Vagina (tissue), 2 donors: ENCODE measurements at regions not wholly inside any gene's neighbourhood (a gene's known extent, or its start where the extent isn't known, plus 50 kb on each side); places are given as distances from the start of the nearest gene placed in this dataset.

ENCODE experiments used
- DNase-seq, 2 donors: peaks; one replicate each; pipeline ENCODE4 v3.0.0-alpha.2; 2017; ENCODE audit errors: extremely low spot score in 2 of 2
- H3K27ac ChIP-seq: fragments of 200-600 bp; sonication (generic); one replicate; pipeline ENCODE4 v1.5.1; 2019
- H3K27me3 ChIP-seq: fragments of 200-600 bp; sonication (generic); one replicate; pipeline ENCODE4 v1.5.1; 2019
- H3K36me3 ChIP-seq, 2 donors: fragments of 200-600 bp; sonication (generic); one replicate each; pipeline ENCODE4 v1.5.1; 2017 to 2019
- H3K4me1 ChIP-seq: fragments of 200-600 bp; sonication (generic); one replicate; pipeline ENCODE4 v1.5.1; 2019
- H3K4me3 ChIP-seq, 2 donors: fragments of 200-600 bp; sonication (generic); 1 replicate in 1 of 2; 2 replicates in 1 of 2; pipeline ENCODE4 v1.5.1; 2016 to 2019
- H3K9me3 ChIP-seq: fragments of 200-600 bp; sonication (generic); one replicate; pipeline ENCODE4 v1.5.1; 2019
- CTCF ChIP-seq, 3 experiments: fragments of 450-650 bp in 2 of 3; fragments of 200-600 bp in 1 of 3; sonication (generic) in 1 of 3; IDR thresholded peaks; one replicate each; pipeline ENCODE4 v1.5.1; 2017 to 2019; ENCODE audit warnings: antibody characterized with exemption in 3 of 3, mild to moderate bottlenecking in 2 of 3, moderate library complexity in 2 of 3
- POLR2A ChIP-seq, 2 donors: fragments of 450-650 bp; IDR thresholded peaks; one replicate each; pipeline ENCODE4 v1.6.1; 2017; ENCODE audit warnings: antibody characterized with exemption in 2 of 2, mild to moderate bottlenecking in 2 of 2, moderate library complexity in 2 of 2
- POLR2AphosphoS5 ChIP-seq, 2 donors: sonication (generic); formaldehyde crosslinking; IDR thresholded peaks; one replicate each; pipeline ENCODE4 v1.9.0; 2017; ENCODE audit warnings: antibody characterized with exemption in 2 of 2, mild to moderate bottlenecking in 2 of 2, low read depth in 1 of 2; ENCODE audit not compliant: insufficient read depth in 1 of 2
- intact Hi-C: fragments of 100-400 bp; cut with DNase I; formaldehyde crosslinking; loops from one replicate; pipeline ENCODE4 v1.15.1; 2023

DNA sequence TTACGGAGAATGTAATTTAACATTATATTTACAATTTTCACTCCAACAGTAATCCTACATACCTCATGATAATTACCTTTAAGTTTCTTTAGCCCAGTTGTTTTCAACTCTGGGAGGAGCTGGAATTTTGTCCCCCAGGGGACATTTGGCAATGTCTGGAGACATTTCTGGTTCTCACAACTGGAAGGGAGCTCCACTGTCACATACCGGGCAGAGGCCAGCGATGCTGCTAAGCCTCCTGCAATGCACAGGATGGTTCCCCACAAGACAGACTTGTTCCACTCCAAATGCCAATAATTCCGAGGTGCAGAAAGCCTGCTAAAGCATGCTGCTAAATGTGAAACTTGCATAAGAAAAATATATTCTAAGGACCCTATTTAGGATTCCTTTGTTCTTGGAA is 251.1 kb upstream of the IRX5 start:
- no peak for DNase-seq
- Histone ChIP-seq H3K4me3 (no peak overlapping the region), H3K4me1 (no peaks in the 10 kb centered on the region), H3K36me3 (no peaks in the 10 kb centered on the region), H3K27me3 (no peaks in the 10 kb centered on the region), H3K27ac (no peak overlapping the region), H3K9me3 (no peaks in the 10 kb centered on the region)
- TF ChIP-seq POLR2A (IDR thresholded peaks at IDR 0.05) (no peak), CTCF (IDR thresholded peaks at IDR 0.05) (no peak), POLR2AphosphoS5 (IDR thresholded peaks at IDR 0.05; ENCODE audit: insufficient read depth in 1 of 2, low read depth in 1 of 2) (no peak)
- intact Hi-C loops = no loop called here

DNA sequence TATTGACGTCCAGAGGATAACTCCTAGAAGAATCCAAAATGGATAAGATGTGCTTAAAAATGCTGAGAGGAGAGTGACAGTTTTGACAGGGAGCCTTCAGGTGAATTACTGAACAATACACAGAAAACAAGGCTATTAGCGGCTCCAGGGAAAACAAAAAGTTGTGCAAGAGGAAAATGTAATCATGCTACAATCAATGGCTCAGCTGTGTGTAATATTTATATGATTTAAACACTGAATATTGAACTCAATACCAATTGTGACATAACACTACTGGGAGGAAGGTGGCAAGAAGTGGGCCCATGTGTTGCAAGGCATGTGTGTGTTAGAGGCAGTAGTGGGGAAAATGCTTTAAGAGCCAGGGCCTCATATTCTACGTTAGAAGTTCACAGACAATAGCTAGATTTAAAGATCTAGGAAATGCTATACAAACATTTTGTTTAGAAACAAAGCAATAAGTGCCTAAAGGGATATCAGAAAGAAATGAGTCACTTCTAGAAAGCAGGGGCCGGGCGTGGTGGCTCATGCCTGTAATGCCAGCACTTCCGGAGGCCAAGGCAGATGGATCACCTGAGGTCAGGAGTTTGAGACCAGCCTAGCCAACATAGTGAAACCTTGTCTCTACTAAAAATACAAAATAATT is 253.2 kb upstream of the IRX5 start:
- Histone ChIP-seq H3K27me3 (no peaks in the 10 kb centered on the region), H3K36me3 (no peaks in the 10 kb centered on the region), H3K4me1 (no peaks in the 10 kb centered on the region), H3K27ac (no peak overlapping the region), H3K9me3 (no peaks in the 10 kb centered on the region), H3K4me3 (no peak overlapping the region)
- no peak for DNase-seq
- TF ChIP-seq CTCF (IDR thresholded peaks at IDR 0.05) (no peak), POLR2AphosphoS5 (IDR thresholded peaks at IDR 0.05; ENCODE audit: insufficient read depth in 1 of 2, low read depth in 1 of 2) (no peak), POLR2A (IDR thresholded peaks at IDR 0.05) (no peak)
- intact Hi-C loops = no loop called here

DNA sequence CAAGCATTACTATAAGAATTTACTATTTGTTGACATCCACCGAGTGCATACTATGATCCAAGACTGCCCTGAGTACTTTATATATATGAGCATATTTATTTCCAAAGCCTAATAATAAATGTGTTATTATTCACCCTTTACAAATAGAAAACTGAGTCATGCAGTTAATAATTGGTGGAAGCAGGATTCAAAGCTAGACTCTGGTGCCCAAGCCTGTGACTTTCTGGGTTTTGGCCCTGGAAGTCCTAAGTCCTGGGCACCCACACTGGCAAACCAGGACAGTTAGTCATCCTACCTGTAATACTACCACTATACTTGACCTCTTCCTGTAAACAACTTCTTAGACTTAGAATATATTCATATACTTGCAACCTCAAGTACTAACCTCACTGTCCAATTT is 257.4 kb upstream of the IRX5 start:
- H3K36me3 ChIP-seq = no peaks in the 10 kb centered on the region
- no peak for DNase-seq
- intact Hi-C loops = no loop called here
- no peak overlapping the region for H3K27ac ChIP-seq
- H3K4me1 ChIP-seq = no peaks in the 10 kb centered on the region
- no peak overlapping the region for H3K4me3 ChIP-seq
- no peaks in the 10 kb centered on the region for H3K9me3 ChIP-seq
- H3K27me3 ChIP-seq = no peaks in the 10 kb centered on the region
- TF ChIP-seq POLR2AphosphoS5 (IDR thresholded peaks at IDR 0.05; ENCODE audit: insufficient read depth in 1 of 2, low read depth in 1 of 2) (no peak), POLR2A (IDR thresholded peaks at IDR 0.05) (no peak), CTCF (IDR thresholded peaks at IDR 0.05) (no peak)

- DNase-seq = no peak
- H3K27me3 ChIP-seq = no peaks in the 10 kb centered on the region
- no peaks in the 10 kb centered on the region for H3K36me3 ChIP-seq
- no peak overlapping the region for H3K4me3 ChIP-seq
- intact Hi-C loops = no loop called here
- H3K9me3 ChIP-seq = no peaks in the 10 kb centered on the region
- H3K4me1 ChIP-seq = no peaks in the 10 kb centered on the region
- TF ChIP-seq CTCF (IDR thresholded peaks at IDR 0.05) (no peak), POLR2AphosphoS5 (IDR thresholded peaks at IDR 0.05; ENCODE audit: insufficient read depth in 1 of 2, low read depth in 1 of 2) (no peak), POLR2A (IDR thresholded peaks at IDR 0.05) (no peak)
- H3K27ac ChIP-seq = no peak overlapping the region
Observed at GRCh38 chr16:54672500-54672899, 258.2 kb upstream of the IRX5 start.

GRCh38 chr16:54657709-54658102 is 273.0 kb upstream of the IRX5 start:
- TF ChIP-seq CTCF (IDR thresholded peaks at IDR 0.05) = no peak
- no peak for TF ChIP-seq POLR2A (IDR thresholded peaks at IDR 0.05)
- TF ChIP-seq POLR2AphosphoS5 (IDR thresholded peaks at IDR 0.05; ENCODE audit: insufficient read depth in 1 of 2, low read depth in 1 of 2) = no peak
- no peaks in the 10 kb centered on the region for H3K36me3 ChIP-seq
- intact Hi-C loops = no loop called here
- peaks cover 32% of the 10 kb centered on the region for H3K4me1 ChIP-seq
- H3K9me3 ChIP-seq = no peaks in the 10 kb centered on the region
- no peak overlapping the region for H3K27ac ChIP-seq
- no peak for DNase-seq
- H3K4me3 ChIP-seq = no peak overlapping the region
- H3K27me3 ChIP-seq = no peaks in the 10 kb centered on the region
